IMR-90 (cell line): ENCODE measurements at regions not wholly inside any gene's neighbourhood (a gene's known extent, or its start where the extent isn't known, plus 50 kb on each side); places are given as distances from the start of the nearest gene placed in this dataset.
"Not testable (repeated sequence)": the region's sequence is repeated elsewhere in the genome, so short reads cannot be mapped to it uniquely, and the experiment has no call there.

Experiments used
- ATAC-seq: fragments of 200-7000 bp; cut with Tn5 transposase; 2 replicates; pipeline ENCODE4 v1.9.1; 2020; ENCODE audit warnings: low read depth, mild to moderate bottlenecking, moderate library complexity
- BruUV-seq: library from RNA; stranded (reverse); fragments of 400-500 nt; replicated peaks from 2 replicates; lab custom pipeline; 2021; lab: Mats Ljungman, UMichigan
- CTCF ChIA-PET: fragments of 300-600 bp; formaldehyde crosslinking; extraction: SDS; loops from one replicate; lab custom pipeline; 2021; ENCODE audit warnings: antibody characterized with exemption; lab: Yijun Ruan, JAX
- POLR2A ChIA-PET: fragments of 300-600 bp; sonication (Branson Sonifier 250); formaldehyde crosslinking; loops from one replicate; lab custom pipeline; 2022; ENCODE audit warnings: antibody characterized with exemption; ENCODE audit not compliant: unreplicated experiment; lab: Charles Lee
- DNase-seq: peaks from one replicate; pipeline ENCODE4 v3.0.0; 2013
- H2AFZ ChIP-seq: replicated peaks from 2 replicates; pipeline ENCODE3; 2013; ENCODE audit warnings: low read length, mild to moderate bottlenecking; ENCODE audit not compliant: poor library complexity
- H2AK5ac ChIP-seq: 2 replicates; pipeline ENCODE4 v1.6.1; 2013; ENCODE audit warnings: low read depth, low read length, inconsistent platforms
- H2AK9ac ChIP-seq: replicated peaks from 2 replicates; pipeline ENCODE3; 2013; ENCODE audit warnings: mild to moderate bottlenecking, low read depth, low read length, moderate library complexity; ENCODE audit not compliant: poor library complexity
- H2BK120ac ChIP-seq: 2 replicates; pipeline ENCODE4 v1.6.1; 2013; ENCODE audit warnings: low read depth, low read length, inconsistent platforms
- H2BK15ac ChIP-seq: 3 replicates; pipeline ENCODE4 v1.6.1; 2013; ENCODE audit warnings: low read depth, low read length, inconsistent platforms
- H2BK20ac ChIP-seq: 2 replicates; pipeline ENCODE4 v1.6.1; 2013; ENCODE audit warnings: low read depth, mild to moderate bottlenecking, inconsistent platforms, low read length, moderate library complexity
- H2BK5ac ChIP-seq: 2 replicates; pipeline ENCODE4 v1.6.1; 2013; ENCODE audit warnings: mild to moderate bottlenecking, low read depth, low read length, inconsistent platforms; ENCODE audit not compliant: poor library complexity, severe bottlenecking
- H3K14ac ChIP-seq: replicated peaks from 2 replicates; pipeline ENCODE4 v1.6.1; 2013; ENCODE audit warnings: low read depth, low read length, inconsistent platforms
- H3K18ac ChIP-seq: 2 replicates; pipeline ENCODE4 v1.6.1; 2013; ENCODE audit warnings: low read depth, low read length, control low read depth
- H3K23ac ChIP-seq: 2 replicates; pipeline ENCODE4 v1.6.1; 2013; ENCODE audit warnings: low read depth, low read length, inconsistent platforms
- H3K27ac ChIP-seq: 2 replicates; pipeline ENCODE4 v1.5.1; 2013; ENCODE audit warnings: mild to moderate bottlenecking, control low read depth, low read length; ENCODE audit not compliant: insufficient read depth
- H3K27me3 ChIP-seq: 2 replicates; pipeline ENCODE4 v1.6.1; 2013; ENCODE audit warnings: low read length; ENCODE audit not compliant: control insufficient read depth, insufficient read depth
- H3K36me3 ChIP-seq: 2 replicates; pipeline ENCODE4 v1.6.1; 2013; ENCODE audit warnings: low read length, mixed read lengths; ENCODE audit not compliant: control insufficient read depth, insufficient read depth
- H3K4ac ChIP-seq: 2 replicates; pipeline ENCODE4 v1.6.1; 2013; ENCODE audit warnings: low read depth, low read length, inconsistent platforms
- H3K4me1 ChIP-seq: 2 replicates; pipeline ENCODE4 v1.6.1; 2013; ENCODE audit warnings: low read length, mixed read lengths; ENCODE audit not compliant: control insufficient read depth, insufficient read depth
- H3K4me2 ChIP-seq: 2 replicates; pipeline ENCODE4 v1.6.1; 2013; ENCODE audit warnings: low read depth, mild to moderate bottlenecking, control low read depth, low read length, moderate library complexity
- H3K4me3 ChIP-seq: 2 replicates; pipeline ENCODE4 v1.5.1; 2013; ENCODE audit warnings: low read depth, mild to moderate bottlenecking, control low read depth, low read length, moderate library complexity; ENCODE audit not compliant: insufficient read depth
- H3K56ac ChIP-seq: 2 replicates; pipeline ENCODE4 v1.6.1; 2013; ENCODE audit warnings: low read length, inconsistent platforms; ENCODE audit not compliant: insufficient read depth; ENCODE audit errors: extremely low read depth
- H3K79me1 ChIP-seq, 2 experiments: 2 replicates each; pipeline ENCODE4 v1.6.1; 2013; ENCODE audit warnings: low read length in 2 of 2, inconsistent platforms in 1 of 2, low read depth in 1 of 2
- H3K9ac ChIP-seq: 2 replicates; pipeline ENCODE4 v1.6.1; 2013; ENCODE audit warnings: low read depth, low read length, control low read depth
- H3K9me1 ChIP-seq: 2 replicates; pipeline ENCODE4 v1.6.1; 2013; ENCODE audit warnings: low read length, inconsistent platforms; ENCODE audit not compliant: insufficient read depth
- H3K9me3 ChIP-seq: 2 replicates; pipeline ENCODE4 v1.6.1; 2013; ENCODE audit warnings: low read length; ENCODE audit not compliant: control insufficient read depth, insufficient read depth
- H4K20me1 ChIP-seq: 2 replicates; pipeline ENCODE4 v1.6.1; 2013; ENCODE audit warnings: low read length, inconsistent platforms; ENCODE audit not compliant: insufficient read depth
- H4K5ac ChIP-seq: 2 replicates; pipeline ENCODE4 v1.6.1; 2013; ENCODE audit warnings: mild to moderate bottlenecking, low read depth, low read length, control low read depth
- H4K8ac ChIP-seq, 2 experiments: 2 replicates each; pipeline ENCODE4 v1.6.1; 2013; ENCODE audit warnings: low read depth in 2 of 2, low read length in 2 of 2, control low read depth in 1 of 2, inconsistent platforms in 1 of 2
- H4K91ac ChIP-seq: 2 replicates; pipeline ENCODE4 v1.6.1; 2013; ENCODE audit warnings: low read depth, low read length, inconsistent platforms; ENCODE audit not compliant: insufficient read depth
- WGBS, 2 experiments: methylation state at CpG; one replicate each; pipeline versions ENCODE4 v1.1.5 to v1.1.7; 2013; ENCODE audit warnings: missing lambda C conversion rate in 2 of 2; ENCODE audit not compliant: insufficient read length in 1 of 2; ENCODE audit errors: extremely low coverage in 2 of 2; 5-methylcytosine and 5-hydroxymethylcytosine counted together
- dilution Hi-C: fragments of 300-500 bp; cut with HindIII; formaldehyde crosslinking; loops from one replicate; pipeline ENCODE4 v1.14.3; 2018; ENCODE audit warnings: low sequenced_read_pairs; ENCODE audit not compliant: unreplicated experiment
- in situ Hi-C: fragments of 300-500 bp; cut with MboI; formaldehyde crosslinking; loops from 3 replicates; pipeline ENCODE4 v1.14.3; 2019; ENCODE audit warnings: low sequenced_read_pairs, inconsistent platforms, mixed read lengths
- intact Hi-C: fragments of 100-400 bp; cut with micrococcal nuclease; formaldehyde crosslinking; loops from 2 replicates; pipeline ENCODE4 v1.10.0; 2022

- in situ Hi-C loops, CTCF ChIA-PET, H3K4me1 ChIP-seq, H4K20me1 ChIP-seq, BruUV-seq, H3K4ac ChIP-seq, DNase-seq, H3K56ac ChIP-seq, H3K27ac ChIP-seq, H2BK20ac ChIP-seq, H2AK9ac ChIP-seq, H2BK120ac ChIP-seq, intact Hi-C loops, ATAC-seq, H3K36me3 ChIP-seq, H3K27me3 ChIP-seq, H4K5ac ChIP-seq, H3K9ac ChIP-seq, H2AK5ac ChIP-seq, H2BK15ac ChIP-seq, H3K18ac ChIP-seq, H3K9me1 ChIP-seq, H3K23ac ChIP-seq, H4K8ac ChIP-seq, H3K4me3 ChIP-seq, H2BK5ac ChIP-seq, POLR2A ChIA-PET, H3K14ac ChIP-seq, H3K9me3 ChIP-seq, H3K79me1 ChIP-seq, H3K4me2 ChIP-seq, H2AFZ ChIP-seq, H4K91ac ChIP-seq, dilution Hi-C loops: not testable (repeated sequence)
- 97% methylated on average over 6 of the region's 43 CpGs; no CpG with 5 or more reads in 1 of the 2 experiments for WGBS, 2 experiments
Observed at GRCh38 chr12:17007442-17008040, 401.6 kb upstream of the LMO3 start.

- dilution Hi-C loops, H4K20me1 ChIP-seq, H2BK120ac ChIP-seq, DNase-seq, CTCF ChIA-PET, H3K4me1 ChIP-seq, H2BK5ac ChIP-seq, H3K18ac ChIP-seq, POLR2A ChIA-PET, H3K23ac ChIP-seq, H3K4me3 ChIP-seq, H3K9me1 ChIP-seq, H3K36me3 ChIP-seq, H3K27ac ChIP-seq, H3K14ac ChIP-seq, H3K9ac ChIP-seq, H3K4ac ChIP-seq, H3K9me3 ChIP-seq, H2AK5ac ChIP-seq, ATAC-seq, H2BK15ac ChIP-seq, H3K4me2 ChIP-seq, H3K79me1 ChIP-seq, H4K5ac ChIP-seq, H2BK20ac ChIP-seq, in situ Hi-C loops, H2AFZ ChIP-seq, intact Hi-C loops, H4K91ac ChIP-seq, H3K56ac ChIP-seq, BruUV-seq, H4K8ac ChIP-seq, H3K27me3 ChIP-seq, H2AK9ac ChIP-seq: not testable (repeated sequence)
- WGBS, 2 experiments = 95% methylated on average over 6 of the region's 14 CpGs; no CpG with 5 or more reads in 1 of the 2 experiments
Observed at GRCh38 chr12:16998538-16998937, 392.6 kb upstream of the LMO3 start.
